Stimulated activated CD8-positive, alpha-beta memory T cell treated with anti-CD3 and anti-CD28 coated beads, Interleukin-7, amount 100 ng/mL, for 48 hours (primary cell): ENCODE measurements at regions not wholly inside any gene's neighbourhood (a gene's known extent, or its start where the extent isn't known, plus 50 kb on each side); places are given as distances from the start of the nearest gene placed in this dataset.

Source experiments
- DNase-seq, 2 donors: peaks; one replicate each; pipeline ENCODE4 v3.0.0-alpha.2; 2020; ENCODE audit warnings: low read depth in 1 of 2; ENCODE audit errors: extremely low read depth in 1 of 2

DNA sequence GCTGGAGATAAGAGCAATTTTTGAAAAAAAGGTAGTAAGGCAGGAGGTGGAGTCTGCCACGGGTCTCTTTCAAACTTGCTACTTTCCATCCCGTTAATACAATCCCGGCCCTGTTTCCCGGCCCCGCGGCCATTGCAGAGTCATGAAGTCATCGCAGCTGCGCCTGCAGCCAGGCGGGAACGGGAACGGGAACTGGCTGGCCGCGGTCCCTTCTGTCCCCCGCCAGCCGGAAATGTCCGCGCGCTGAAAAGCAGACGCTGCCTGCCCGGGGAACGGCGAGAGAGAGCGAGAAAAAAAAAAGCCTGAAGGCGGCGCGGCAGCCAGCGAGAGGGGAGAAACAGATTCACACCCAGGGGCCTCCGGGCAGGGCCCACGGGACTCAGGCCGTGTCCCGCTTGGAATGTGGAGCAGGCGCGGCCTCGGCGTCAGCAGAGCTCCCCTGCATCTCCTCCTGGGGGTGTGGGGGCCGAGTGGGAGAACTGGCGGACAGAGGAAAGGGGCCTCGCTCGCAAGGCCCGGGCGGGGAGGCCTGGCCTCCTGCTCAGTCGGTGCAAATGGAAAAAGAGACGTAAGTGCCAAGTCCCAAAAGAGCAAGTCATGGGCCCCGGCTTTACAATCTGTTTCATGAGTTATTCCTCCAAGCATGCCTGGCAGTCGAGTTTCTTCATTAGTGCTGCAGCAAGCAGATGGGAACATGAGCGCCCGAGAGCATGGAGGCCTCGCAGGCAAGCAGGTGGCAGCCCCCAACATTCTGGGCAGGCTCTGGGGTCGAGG is 201.2 kb upstream of the GAS1 start:
- no peak for DNase-seq

DNA sequence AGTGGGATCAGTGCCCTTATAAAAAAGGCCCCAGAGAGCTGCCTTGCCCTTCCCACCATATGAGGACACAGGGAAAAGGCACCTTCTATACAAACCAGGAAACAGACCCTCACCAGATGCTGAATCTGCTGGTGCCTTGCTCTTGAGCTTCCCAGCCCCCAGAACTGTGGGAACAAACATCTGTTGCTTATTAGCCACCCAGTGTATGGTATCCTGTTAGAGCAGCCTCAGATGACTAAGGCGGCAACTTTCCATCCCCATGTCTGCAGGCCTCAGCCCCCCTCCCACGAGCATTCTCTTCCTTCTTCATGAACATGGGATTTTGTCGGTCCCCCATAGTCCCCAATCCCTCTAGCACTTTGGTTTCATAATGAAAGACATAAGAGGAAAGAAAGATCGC is 202.5 kb upstream of the GAS1 start:
- no peak for DNase-seq

DNA sequence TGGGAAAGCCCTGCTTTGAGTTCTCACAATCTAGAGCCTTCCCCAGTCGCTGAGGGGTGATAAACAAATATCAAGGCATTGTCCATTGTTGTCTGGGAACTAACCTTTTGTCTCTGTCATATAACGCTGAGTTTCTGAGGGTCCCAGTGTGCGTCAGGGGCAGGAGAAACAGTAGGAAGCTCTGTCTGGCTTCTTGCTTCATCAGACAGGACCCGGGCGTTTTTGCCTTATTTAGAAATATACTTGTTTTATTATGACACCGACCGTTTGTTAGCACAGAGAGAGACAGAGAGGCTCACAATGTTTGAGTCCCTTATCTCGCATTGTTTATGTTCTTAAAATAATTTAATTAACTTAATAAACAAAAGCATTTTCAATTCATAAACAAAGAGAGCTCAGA is 204.9 kb upstream of the GAS1 start:
- DNase-seq: no peak

DNA sequence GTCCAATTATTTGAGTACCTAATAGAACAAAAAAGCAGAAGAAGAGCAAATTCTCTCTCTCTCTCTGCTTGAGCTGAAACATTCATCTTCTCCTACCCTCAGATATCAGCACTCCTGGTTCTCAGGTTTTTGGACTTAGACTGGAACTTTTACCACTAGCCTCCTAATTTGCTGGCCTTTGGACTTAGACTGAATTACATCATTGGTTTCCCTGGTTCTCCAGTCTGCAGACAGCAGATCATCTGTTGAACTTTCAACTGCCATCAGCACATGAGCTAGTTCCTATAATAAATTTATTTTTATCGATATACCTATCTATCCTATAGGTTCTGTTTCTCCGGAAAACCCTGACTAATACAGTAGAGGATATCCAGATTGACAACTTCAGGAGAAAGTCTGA is 208.9 kb upstream of the GAS1 start:
- DNase-seq: no peak

DNA sequence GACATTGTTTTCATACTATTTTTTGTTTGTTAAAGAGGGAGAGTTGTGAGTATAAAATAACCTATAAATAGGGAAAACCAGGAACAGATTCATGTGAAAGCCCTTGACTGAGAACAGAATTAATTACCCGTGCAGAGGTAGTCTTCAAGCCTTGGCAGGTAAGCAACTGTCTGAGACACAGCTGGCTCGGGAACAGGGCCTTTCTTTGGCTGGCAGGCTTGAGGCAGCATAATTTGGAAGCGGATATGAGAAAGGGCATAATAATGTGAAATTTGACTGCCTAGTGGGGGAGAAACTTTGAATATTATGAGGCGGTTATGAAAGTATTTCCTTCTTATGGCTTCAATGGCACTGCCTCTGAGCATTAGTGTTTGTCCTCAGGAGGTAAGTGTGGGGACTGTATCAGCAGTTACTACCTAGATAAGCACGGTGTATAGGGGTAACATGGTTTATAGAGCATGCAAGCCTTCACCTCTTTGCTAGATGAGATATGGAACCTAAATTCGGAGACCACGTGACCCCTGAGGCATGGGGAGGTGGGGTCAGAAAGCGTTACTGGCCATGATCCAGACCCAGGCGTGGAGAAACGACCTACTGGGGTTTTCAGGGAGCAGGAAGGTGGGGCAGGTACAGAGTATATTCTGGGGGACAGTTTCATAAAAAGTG is 210.2 kb upstream of the GAS1 start:
- no peak for DNase-seq

DNA sequence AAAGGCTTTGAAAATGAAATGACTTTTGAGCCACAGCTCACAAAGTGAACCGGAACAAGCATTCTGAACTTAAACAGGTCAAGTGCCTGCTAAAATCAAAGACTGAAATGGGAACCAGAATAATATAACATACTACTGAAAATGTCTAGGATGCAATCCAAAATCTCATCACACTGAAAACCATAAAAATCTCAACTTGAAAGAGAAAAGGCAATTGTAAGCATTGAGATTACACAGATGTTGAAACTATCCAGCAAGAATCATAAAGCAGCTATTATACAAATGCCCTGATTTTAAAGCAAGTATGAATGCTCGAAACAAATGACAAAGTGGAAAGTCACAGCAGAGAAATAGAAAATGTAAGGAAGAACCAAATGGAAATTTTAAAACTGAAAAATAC is 211.5 kb upstream of the GAS1 start:
- DNase-seq: no peak

DNA sequence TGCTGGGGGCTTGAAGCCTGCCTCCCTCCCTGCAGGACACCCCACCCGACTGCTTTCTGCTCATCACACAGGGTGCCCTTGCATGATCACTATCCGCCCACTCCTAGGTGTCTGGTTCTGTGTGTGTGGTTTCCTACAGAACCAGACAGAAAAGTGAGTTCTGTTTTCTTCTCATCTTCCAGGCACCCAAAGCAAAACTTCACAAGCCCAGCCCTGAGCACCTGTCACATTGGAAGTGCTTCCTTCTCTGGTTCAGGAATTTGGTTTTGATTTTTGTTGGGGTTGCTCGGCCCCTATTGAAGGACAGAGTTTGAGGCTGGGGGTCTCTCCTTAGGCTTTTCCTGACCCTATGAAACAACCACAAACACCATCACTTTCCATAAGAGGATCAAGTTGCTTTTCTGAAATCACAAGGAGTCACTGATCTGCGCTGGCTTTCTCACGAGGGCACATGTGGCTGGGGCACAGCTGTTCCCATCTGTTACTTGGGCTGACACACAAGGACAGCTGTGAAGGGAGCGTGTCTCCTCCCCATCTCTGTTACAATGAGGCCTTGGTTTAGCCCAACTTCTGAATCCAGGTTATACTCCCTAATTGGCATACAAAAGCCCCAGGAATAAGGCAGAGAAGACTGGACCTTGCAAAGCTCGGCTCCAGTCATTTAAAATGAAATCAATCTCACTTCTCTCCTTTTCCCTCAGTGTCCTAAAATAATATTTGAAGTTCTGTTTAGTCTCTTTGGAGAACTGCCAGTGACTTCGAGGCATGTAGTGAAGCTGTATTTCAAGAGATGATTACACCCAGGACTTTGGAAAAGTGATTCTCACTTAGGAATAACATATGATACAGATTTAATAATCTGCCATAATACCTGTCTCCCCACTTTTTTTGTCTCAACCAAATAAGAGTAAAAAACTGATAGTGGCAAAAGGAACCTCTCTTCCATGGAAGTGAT is 213.1 kb upstream of the GAS1 start:
- DNase-seq: no peak

DNA sequence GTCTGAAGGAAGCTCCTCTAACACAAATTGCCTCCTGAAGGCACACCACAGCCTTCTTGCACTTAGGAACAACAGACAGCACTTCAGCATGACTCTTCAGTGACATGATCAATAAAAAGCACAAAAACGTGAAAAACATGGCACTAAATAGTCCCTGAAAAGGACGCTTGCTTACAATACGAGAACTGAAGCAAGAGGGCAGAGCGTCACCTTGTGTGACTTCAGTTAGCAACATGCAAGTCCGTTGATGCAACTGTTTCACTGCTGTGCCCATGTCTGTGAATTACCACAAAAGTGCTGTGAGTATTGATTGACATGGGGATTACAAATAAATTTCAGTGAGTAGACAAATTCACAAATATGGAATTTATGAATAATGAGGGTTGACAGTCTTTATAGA is 219.9 kb upstream of the GAS1 start:
- no peak for DNase-seq

DNA sequence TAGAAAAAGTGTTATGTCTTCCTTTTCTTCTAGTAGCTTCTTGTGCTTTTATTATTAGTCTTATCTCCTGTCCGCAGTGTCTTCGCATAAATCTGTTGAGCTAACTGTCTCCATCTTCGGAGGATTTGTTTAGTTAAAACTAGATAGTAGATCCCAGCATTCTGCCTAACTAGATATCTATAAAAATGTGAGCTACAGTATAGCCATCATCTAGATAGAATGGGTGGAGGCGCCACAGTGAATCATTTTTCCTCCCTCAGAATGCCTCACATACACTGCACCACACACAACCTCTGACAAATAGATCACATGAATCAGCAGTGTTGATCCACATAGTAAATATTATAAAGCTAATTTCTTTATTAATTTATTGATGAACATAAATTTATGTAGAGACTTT is 220.3 kb upstream of the GAS1 start:
- DNase-seq: no peak

DNA sequence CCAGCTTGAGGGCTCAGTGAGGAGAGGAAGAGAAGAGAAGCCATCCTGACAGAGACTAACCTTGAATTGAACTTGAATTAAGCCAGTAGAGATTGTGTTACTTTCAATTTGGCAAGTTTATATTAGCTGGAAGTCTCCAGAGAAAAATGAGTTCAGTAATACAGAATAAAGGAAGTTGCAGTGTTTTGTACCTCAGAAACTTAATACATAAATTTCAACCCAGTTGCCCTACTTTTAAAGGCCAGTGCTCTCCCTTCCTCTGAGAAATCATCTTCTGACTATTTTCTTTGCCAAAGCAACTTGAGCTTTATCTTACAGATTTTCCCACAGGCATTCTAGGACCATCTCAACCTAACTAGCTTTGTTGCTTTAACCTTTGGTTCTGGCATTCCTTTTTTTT is 231.0 kb upstream of the GAS1 start:
- DNase-seq: no peak

DNA sequence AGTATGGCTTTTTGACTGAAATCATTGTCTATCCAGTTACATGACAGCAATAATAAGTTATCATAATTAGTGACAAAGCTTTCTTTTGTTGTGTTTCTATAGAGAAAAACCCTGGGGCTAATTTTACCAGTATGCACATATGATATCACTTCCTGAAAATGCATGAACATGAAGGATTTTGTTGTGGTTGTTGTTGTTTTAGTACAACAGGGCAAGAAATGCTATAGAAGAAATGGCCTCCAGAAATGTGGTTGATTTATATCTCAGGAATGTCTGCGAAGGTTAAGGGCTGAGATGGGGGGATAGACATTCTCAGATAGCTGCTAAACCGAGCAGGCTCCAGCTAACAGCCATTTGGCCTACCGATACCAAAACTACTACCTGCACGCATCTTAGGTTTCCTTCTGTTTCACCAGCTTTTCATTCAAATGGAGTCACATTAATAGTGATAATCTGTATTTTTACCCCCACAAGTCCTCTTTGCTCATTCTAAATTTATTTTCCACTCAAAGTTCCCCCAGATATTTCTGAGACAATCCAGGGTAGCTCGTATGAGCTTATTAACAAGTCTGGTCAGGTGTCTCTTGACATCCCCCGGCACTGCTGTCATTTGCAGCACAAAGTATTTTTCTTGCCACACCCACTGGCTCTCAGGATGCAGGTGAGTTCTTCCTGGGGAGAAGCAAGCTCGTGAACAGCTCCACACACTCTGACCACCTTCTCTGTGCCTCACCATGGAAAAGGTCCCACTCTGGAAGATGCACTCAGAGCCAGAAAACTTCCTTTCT is 232.4 kb upstream of the GAS1 start:
- DNase-seq: no peak

DNA sequence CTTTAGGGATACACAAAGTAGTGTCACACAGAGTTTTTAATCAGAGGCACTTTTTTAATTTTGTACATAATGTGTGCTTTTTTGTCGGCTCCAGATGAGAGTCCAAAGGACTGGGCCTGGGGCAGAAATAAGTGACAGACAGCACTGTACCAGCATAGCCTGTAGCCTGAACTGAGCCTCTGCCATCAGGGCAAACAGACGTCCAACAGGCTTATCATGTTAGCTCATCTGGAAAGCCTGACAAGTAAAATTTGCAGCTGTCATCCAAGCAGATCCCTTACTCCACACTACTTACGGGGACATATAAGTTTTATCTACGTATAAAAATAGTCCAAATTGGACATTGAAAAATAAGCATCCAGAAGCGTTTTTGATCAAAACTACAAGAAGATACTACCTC is 233.1 kb upstream of the GAS1 start:
- DNase-seq: no peak

DNA sequence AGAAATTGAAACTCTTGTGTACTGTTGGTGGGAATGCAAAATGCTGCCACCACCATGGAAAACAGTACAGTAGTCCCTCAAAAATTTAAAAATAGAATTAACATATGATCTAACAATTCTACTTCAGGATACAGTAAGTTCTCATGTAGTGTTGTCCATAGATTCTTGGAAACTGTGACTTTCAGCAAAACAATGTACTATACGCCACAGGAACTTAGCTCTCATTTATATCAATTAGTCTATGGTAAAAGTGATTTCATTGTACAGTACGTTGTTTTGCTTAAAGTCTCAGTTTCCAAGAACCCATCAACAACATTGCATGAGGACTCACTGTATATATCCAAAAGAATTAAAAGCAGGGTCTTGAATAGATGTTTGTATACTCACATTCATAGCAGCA is 233.5 kb upstream of the GAS1 start:
- DNase-seq: no peak

DNA sequence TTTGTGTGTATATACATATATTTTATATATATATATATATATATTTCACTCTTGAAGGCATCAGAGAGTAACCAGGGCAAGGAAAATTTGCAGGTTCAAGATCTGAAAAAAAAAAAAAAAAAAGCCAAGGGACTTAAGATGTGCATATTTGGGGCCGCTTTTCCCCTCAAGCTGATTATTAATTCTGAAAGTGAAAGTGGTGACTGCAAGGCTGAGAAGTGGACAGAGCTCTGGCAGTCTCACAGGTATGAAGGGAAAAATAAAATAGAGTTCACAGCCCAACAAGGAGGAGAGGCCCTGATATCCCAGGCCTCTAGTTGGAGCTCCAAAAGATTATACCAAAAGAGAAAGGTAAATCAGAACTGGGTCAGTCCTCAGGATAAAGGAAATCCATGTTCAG is 234.4 kb upstream of the GAS1 start:
- DNase-seq: no peak

DNA sequence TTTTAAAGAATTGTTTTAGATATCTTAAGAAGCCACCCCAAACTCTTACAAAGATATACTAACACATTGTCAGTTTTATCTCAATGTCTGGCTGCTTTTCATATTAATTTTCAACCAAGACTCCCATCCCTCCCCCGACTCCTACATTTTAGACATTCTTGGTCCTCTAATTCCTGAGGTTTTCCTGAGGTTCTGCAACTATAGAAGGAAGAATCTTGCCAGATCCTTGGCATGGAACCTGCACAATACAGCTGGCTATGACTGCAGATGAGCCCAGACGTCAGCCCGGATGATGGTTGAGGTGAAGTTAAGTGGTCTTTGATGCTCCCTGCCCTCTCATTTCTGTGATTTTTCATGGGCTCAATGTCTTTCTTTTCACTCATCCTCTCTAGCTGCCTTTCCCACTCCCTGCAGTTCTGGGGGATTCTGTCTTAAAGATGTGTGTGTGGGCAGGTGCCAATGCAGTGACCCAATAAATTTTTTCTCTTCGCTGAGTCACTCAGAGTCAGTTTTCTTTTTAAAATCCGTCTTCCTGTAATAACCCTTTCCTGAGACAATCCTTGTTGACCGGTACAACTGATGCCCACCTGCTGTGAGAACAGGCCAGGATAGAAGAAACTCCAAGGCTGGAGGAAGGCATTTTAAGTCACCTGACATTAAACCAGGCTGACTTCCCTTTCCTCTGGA is 237.8 kb upstream of the GAS1 start:
- no peak for DNase-seq

DNA sequence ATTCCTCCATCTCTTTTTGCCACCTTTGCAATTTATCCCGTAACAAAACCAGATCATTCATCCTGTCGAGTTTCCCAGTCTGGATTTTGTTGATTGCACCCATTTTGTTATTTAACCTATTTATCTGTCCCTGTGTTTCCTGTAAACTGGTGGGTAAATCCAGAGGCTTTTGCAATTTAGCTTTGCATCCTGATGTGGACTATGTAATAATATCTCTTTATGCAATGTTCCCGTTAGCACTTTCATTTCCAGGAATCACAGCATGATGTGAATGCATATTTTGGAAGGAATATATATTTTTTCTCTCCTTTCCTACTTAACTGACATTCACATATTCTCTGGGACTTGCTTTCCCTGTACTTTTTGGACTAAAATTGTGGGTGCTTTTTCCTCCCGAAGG is 240.3 kb upstream of the GAS1 start:
- DNase-seq: no peak

DNA sequence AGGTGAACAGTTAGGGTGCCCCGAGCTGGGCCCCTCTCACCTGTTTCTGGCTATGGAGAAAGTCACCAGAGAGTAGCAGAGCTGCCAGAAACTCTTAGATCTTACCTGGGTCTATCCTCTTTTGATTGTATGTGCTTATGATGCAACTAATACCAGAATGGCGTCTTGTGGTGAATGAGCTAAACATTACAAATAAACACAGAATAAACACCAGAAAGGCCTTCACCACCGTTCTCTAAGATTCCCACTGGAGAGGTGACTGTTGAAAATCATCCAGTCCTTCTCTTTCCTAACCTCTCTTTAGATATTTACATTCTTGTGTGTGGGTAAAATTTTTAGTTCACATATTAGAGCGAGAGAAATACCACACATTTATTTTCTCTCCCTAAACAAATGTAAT is 241.7 kb upstream of the GAS1 start:
- DNase-seq: no peak

DNA sequence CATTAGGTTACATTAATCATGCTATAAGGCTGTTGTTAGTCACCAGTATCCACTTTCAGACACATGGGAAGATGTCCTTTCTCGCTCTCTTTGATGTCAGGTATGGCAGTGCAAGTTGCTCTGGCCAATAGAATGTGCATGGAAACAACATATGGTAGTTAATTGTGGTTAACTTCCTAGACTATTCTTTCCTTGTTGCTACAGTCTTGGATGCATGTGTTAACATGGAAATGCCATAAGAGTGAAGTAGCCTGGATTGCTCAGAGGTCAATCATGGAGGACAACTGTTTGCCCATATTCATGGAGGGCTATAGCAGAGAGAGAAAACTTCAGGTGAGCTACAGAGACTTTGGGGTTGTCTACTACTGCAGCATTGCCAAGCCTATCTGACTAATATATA is 245.8 kb upstream of the GAS1 start:
- no peak for DNase-seq

DNA sequence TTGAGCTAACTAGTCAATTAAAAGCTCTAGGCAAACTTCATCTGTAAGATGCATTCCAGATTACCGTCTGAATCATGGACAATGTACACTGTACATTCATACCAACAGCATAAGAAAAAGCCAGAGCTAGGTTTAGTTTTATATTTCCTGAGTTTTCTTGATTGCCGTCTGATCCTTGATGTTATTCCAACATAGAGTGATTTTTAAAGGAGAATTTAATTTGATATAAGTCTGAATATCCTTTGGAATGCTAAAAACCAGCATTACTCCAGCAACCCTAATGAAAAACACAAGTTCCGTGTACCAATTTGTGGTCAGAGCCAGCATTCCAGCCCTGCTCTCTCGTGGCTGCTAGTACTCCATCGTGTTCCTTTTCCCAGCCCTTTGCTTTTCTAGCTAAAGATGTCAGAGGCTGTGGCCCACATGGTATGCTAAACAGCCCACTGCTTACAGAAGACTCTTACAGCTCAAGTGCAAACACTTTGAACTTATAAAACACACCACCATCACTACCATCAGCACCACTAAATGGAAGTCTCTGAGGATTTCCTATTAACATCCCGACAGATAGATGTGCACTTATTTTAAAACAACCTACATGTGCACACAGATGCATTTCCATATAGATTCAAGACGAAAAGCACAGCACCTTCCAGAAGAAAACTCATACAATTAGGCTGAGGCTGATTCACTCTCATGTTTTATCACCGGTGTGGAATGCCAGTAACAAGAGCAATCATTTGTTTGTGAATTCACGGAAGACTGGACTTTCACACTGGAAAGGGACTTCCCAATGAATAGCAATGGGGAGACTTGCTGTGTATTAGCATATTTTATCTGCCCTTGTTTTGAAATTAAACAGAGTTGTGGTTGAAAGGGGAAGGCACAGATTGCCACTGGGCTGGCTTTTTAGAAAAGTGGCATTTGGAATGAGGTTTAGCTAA is 246.9 kb upstream of the GAS1 start:
- DNase-seq: no peak
